ENCODE measurements at regions not wholly inside any gene's neighbourhood (a gene's known extent, or its start where the extent isn't known, plus 50 kb on each side); places are given as distances from the start of the nearest gene placed in this dataset.
"Not testable (repeated sequence)": the region's sequence is repeated elsewhere in the genome, so short reads cannot be mapped to it uniquely, and the experiment has no call there.

DNA sequence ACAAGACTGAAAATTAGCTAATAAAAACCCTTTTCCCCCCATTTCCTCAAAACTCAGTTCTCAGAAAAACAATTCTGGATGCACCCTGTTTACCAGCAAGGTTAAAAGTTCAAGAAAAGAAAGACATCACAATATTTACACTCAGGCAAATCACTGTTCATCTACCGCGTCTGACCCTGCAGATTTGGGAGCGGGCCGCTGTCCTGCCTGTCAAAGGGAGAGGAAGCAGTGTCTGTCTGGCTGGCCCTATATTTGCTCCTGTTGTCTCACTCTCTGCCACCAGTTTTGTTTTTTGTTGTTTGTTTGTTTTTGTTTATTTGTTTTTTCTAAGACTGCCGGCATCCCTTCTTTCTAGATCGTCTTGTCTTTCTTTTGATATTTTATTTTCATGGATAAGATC is 299.4 kb downstream of the BCL2L11 start:
- TF ChIP-seq, protein P1, sequence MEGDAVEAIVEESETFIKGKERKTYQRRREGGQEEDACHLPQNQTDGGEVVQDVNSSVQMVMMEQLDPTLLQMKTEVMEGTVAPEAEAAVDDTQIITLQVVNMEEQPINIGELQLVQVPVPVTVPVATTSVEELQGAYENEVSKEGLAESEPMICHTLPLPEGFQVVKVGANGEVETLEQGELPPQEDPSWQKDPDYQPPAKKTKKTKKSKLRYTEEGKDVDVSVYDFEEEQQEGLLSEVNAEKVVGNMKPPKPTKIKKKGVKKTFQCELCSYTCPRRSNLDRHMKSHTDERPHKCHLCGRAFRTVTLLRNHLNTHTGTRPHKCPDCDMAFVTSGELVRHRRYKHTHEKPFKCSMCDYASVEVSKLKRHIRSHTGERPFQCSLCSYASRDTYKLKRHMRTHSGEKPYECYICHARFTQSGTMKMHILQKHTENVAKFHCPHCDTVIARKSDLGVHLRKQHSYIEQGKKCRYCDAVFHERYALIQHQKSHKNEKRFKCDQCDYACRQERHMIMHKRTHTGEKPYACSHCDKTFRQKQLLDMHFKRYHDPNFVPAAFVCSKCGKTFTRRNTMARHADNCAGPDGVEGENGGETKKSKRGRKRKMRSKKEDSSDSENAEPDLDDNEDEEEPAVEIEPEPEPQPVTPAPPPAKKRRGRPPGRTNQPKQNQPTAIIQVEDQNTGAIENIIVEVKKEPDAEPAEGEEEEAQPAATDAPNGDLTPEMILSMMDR (IDR thresholded peaks at IDR 0.05; ENCODE audit: poor library complexity) = not testable (repeated sequence)
- not testable (repeated sequence) for TF ChIP-seq EZH2phosphoT487 (IDR thresholded peaks at IDR 0.05; ENCODE audit: low read depth, severe bottlenecking, unreplicated experiment)
